ENCODE measurements at regions not wholly inside any gene's neighbourhood (a gene's known extent, or its start where the extent isn't known, plus 50 kb on each side); places are given as distances from the start of the nearest gene placed in this dataset.

GRCh38 chr2:207471261-207471660 lies 58.5 kb upstream of the CREB1 start:
- Mint-ChIP-seq H3K4me3 (ENCODE audit: unreplicated experiment) (no peak overlapping the region), H3K27ac (ENCODE audit: unreplicated experiment) (no peak overlapping the region), H3K36me3 (ENCODE audit: low read depth, unreplicated experiment) (no peaks in the 10 kb centered on the region), H3K9me3 (ENCODE audit: unreplicated experiment) (peaks cover 5% of the 10 kb centered on the region), H3K27me3 (ENCODE audit: low read depth, unreplicated experiment) (no peaks in the 10 kb centered on the region), H3K4me1 (ENCODE audit: low read depth, unreplicated experiment) (peaks cover 38% of the 10 kb centered on the region)
- DNase-seq (ENCODE audit: low read depth) = no peak
- H3K4me1 ChIP-seq (ENCODE audit: insufficient read depth, low read length) = peaks cover 21% of the 10 kb centered on the region
- no peak overlapping the region for H3K4me2 ChIP-seq (ENCODE audit: low read length)
- no peak overlapping the region for H3K4me3 ChIP-seq (ENCODE audit: insufficient read depth, low read depth, low read length)
- H4K20me1 ChIP-seq (ENCODE audit: insufficient read depth, low read length) = no peaks in the 10 kb centered on the region
- H3K79me2 ChIP-seq (ENCODE audit: insufficient read depth, low read length) = no peaks in the 10 kb centered on the region
- H3K9ac ChIP-seq (ENCODE audit: low read length) = no peak overlapping the region
- no peaks in the 10 kb centered on the region for H3K27me3 ChIP-seq (ENCODE audit: insufficient read depth, low read length)
- H3K27ac ChIP-seq (ENCODE audit: low read depth, low read length) = no peak overlapping the region
- no peaks in the 10 kb centered on the region for H3K9me3 ChIP-seq (ENCODE audit: insufficient read depth, low read depth, low read length)
- no peak for TF ChIP-seq EZH2 (IDR thresholded peaks at IDR 0.05; ENCODE audit: insufficient read depth, low read length)
- TF ChIP-seq CTCF (IDR thresholded peaks at IDR 0.05; ENCODE audit: insufficient read depth, low read depth, low read length) = no peak
- no peak for FAIRE-seq
- H2AFZ ChIP-seq (ENCODE audit: low read depth, low read length) = no peak overlapping the region
- H3K36me3 ChIP-seq (ENCODE audit: insufficient read depth, low read length) = no peaks in the 10 kb centered on the region

- peak overlapping the region; percentile 62 for H2AFZ ChIP-seq (ENCODE audit: low read depth, low read length)
- peak overlapping the region; percentile 84 for H3K4me2 ChIP-seq (ENCODE audit: low read length)
- no peaks in the 10 kb centered on the region for H3K36me3 ChIP-seq (ENCODE audit: insufficient read depth, low read length)
- FAIRE-seq (no peak), DNase-seq (ENCODE audit: low read depth) (peak; percentile 36)
- peaks cover 19% of the 10 kb centered on the region for H3K4me1 ChIP-seq (ENCODE audit: insufficient read depth, low read length)
- H3K27me3 Mint-ChIP-seq (ENCODE audit: low read depth, unreplicated experiment) = no peaks in the 10 kb centered on the region
- no peaks in the 10 kb centered on the region for H3K27me3 ChIP-seq (ENCODE audit: insufficient read depth, low read length)
- H3K27ac Mint-ChIP-seq (ENCODE audit: unreplicated experiment) = peak overlapping the region; percentile 83
- H3K4me3 ChIP-seq (ENCODE audit: insufficient read depth, low read depth, low read length) = peak overlapping the region; percentile 45
- H3K9me3 ChIP-seq (ENCODE audit: insufficient read depth, low read depth, low read length) = no peaks in the 10 kb centered on the region
- H3K9ac ChIP-seq (ENCODE audit: low read length) = peak overlapping the region; percentile 77
- H3K27ac ChIP-seq (ENCODE audit: low read depth, low read length) = peak overlapping the region; percentile 68
- no peak overlapping the region for H3K4me3 Mint-ChIP-seq (ENCODE audit: unreplicated experiment)
- H3K9me3 Mint-ChIP-seq (ENCODE audit: unreplicated experiment) = peaks cover 2% of the 10 kb centered on the region
- peaks cover 30% of the 10 kb centered on the region for H3K4me1 Mint-ChIP-seq (ENCODE audit: low read depth, unreplicated experiment)
- H4K20me1 ChIP-seq (ENCODE audit: insufficient read depth, low read length) = no peaks in the 10 kb centered on the region
- no peaks in the 10 kb centered on the region for H3K36me3 Mint-ChIP-seq (ENCODE audit: low read depth, unreplicated experiment)
- no peaks in the 10 kb centered on the region for H3K79me2 ChIP-seq (ENCODE audit: insufficient read depth, low read length)
- no peak for TF ChIP-seq EZH2 (IDR thresholded peaks at IDR 0.05; ENCODE audit: insufficient read depth, low read length)
- no peak for TF ChIP-seq CTCF (IDR thresholded peaks at IDR 0.05; ENCODE audit: insufficient read depth, low read depth, low read length)
Observed at GRCh38 chr2:207472343-207473048, 57.3 kb upstream of the CREB1 start.
